Large intestine (tissue), 3 donors: ENCODE measurements at regions not wholly inside any gene's neighbourhood (a gene's known extent, or its start where the extent isn't known, plus 50 kb on each side); places are given as distances from the start of the nearest gene placed in this dataset.

ENCODE experiments used
- DNase-seq, 2 donors: peaks; one replicate each; pipeline versions ENCODE4 v3.0.0 to v3.0.0-alpha.2; 2013
- H3K27ac ChIP-seq: one replicate; pipeline ENCODE4 v1.5.1; 2013; ENCODE audit warnings: low read length
- H3K27me3 ChIP-seq: 2 replicates; pipeline ENCODE4 v1.6.1; 2013; ENCODE audit warnings: low read length; ENCODE audit not compliant: control insufficient read depth, insufficient read depth
- H3K36me3 ChIP-seq: 2 replicates; pipeline ENCODE4 v1.6.1; 2013; ENCODE audit warnings: low read length; ENCODE audit not compliant: control insufficient read depth, insufficient read depth
- H3K4me1 ChIP-seq: one replicate; pipeline ENCODE4 v1.6.1; 2013; ENCODE audit warnings: low read length; ENCODE audit not compliant: control insufficient read depth, insufficient read depth
- H3K4me3 ChIP-seq: one replicate; pipeline ENCODE4 v1.5.1; 2013; ENCODE audit warnings: low read length
- H3K9me3 ChIP-seq: one replicate; pipeline ENCODE4 v1.6.1; 2013; ENCODE audit warnings: mild to moderate bottlenecking, low read depth, low read length, moderate library complexity; ENCODE audit not compliant: control insufficient read depth
- WGBS: methylation state at CpG from one replicate; pipeline ENCODE4 v1.1.5; 2013; ENCODE audit warnings: low lambda C conversion rate; ENCODE audit not compliant: insufficient coverage; 5-methylcytosine and 5-hydroxymethylcytosine counted together

- H3K4me1 ChIP-seq, result no peaks in the 10 kb centered on the region
- H3K36me3 ChIP-seq, result no peaks in the 10 kb centered on the region
- H3K27me3 ChIP-seq, result no peaks in the 10 kb centered on the region
- H3K4me3 ChIP-seq, result no peak overlapping the region
- WGBS, result no CpG with 5 or more reads among the region's 8 CpGs
- peak in 1 of 2 donors; percentile 19 for DNase-seq
- no peak overlapping the region for H3K27ac ChIP-seq
- H3K9me3 ChIP-seq, result no peaks in the 10 kb centered on the region
These were observed 193.0 kb upstream of the CELF2 start for GRCh38 chr10:10824591-10825148.

- no peaks in the 10 kb centered on the region for H3K4me1 ChIP-seq
- no peaks in the 10 kb centered on the region for H3K36me3 ChIP-seq
- H3K27me3 ChIP-seq, result no peaks in the 10 kb centered on the region
- no peak overlapping the region for H3K27ac ChIP-seq
- H3K4me3 ChIP-seq, result no peak overlapping the region
- WGBS, result no CpG with 5 or more reads among the region's 1 CpG
- no peak for DNase-seq
- H3K9me3 ChIP-seq, result no peaks in the 10 kb centered on the region
These were observed 191.5 kb upstream of the CELF2 start for GRCh38 chr10:10826125-10826524.

- no peaks in the 10 kb centered on the region for H3K27me3 ChIP-seq
- no peaks in the 10 kb centered on the region for H3K4me1 ChIP-seq
- no peak for DNase-seq
These were observed 189.0 kb upstream of the CELF2 start for GRCh38 chr10:10828623-10829022.

GRCh38 chr10:10829576-10829975 is 188.1 kb upstream of the CELF2 start:
- H3K4me1 ChIP-seq, result no peaks in the 10 kb centered on the region
- DNase-seq, result no peak
- no CpG with 5 or more reads among the region's 2 CpGs for WGBS
- no peaks in the 10 kb centered on the region for H3K9me3 ChIP-seq
- no peak overlapping the region for H3K27ac ChIP-seq
- no peaks in the 10 kb centered on the region for H3K27me3 ChIP-seq
- H3K36me3 ChIP-seq, result no peaks in the 10 kb centered on the region
- no peak overlapping the region for H3K4me3 ChIP-seq

More at GRCh38 chr10:10828623-10829022, 189.0 kb upstream of the CELF2 start:
- H3K4me3 ChIP-seq, result no peak overlapping the region
- no peaks in the 10 kb centered on the region for H3K9me3 ChIP-seq
- no peaks in the 10 kb centered on the region for H3K36me3 ChIP-seq
- H3K27ac ChIP-seq, result no peak overlapping the region

- WGBS, result 83% methylated on average over 5 of the region's 6 CpGs
- Histone ChIP-seq H3K4me1 (no peaks in the 10 kb centered on the region), H3K27me3 (no peaks in the 10 kb centered on the region), H3K4me3 (no peak overlapping the region), H3K27ac (peak overlapping the region; percentile 5), H3K36me3 (no peaks in the 10 kb centered on the region), H3K9me3 (no peaks in the 10 kb centered on the region)
- peak; percentile 7 to 28 for DNase-seq
These were observed 187.2 kb upstream of the CELF2 start for GRCh38 chr10:10830293-10830986.

- H3K9me3 ChIP-seq, result no peaks in the 10 kb centered on the region
- H3K4me1 ChIP-seq, result no peaks in the 10 kb centered on the region
- WGBS, result no CpG with 5 or more reads among the region's 8 CpGs
- no peak overlapping the region for H3K27ac ChIP-seq
- H3K36me3 ChIP-seq, result no peaks in the 10 kb centered on the region
- no peak overlapping the region for H3K4me3 ChIP-seq
- no peak for DNase-seq
- H3K27me3 ChIP-seq, result no peaks in the 10 kb centered on the region
These were observed 186.6 kb upstream of the CELF2 start for GRCh38 chr10:10831085-10831484.

GRCh38 chr10:10833955-10834354 is 183.7 kb upstream of the CELF2 start:
- Histone ChIP-seq H3K27me3 (no peaks in the 10 kb centered on the region), H3K36me3 (no peaks in the 10 kb centered on the region), H3K4me1 (no peaks in the 10 kb centered on the region), H3K4me3 (no peak overlapping the region), H3K9me3 (peaks cover 4% of the 10 kb centered on the region), H3K27ac (no peak overlapping the region)
- WGBS, result 60% methylated on average over 1 of the region's 6 CpGs
- DNase-seq, result no peak

- H3K27ac ChIP-seq, result no peak overlapping the region
- no peaks in the 10 kb centered on the region for H3K4me1 ChIP-seq
- WGBS, result 80% methylated on average over 1 of the region's 1 CpG
- H3K27me3 ChIP-seq, result no peaks in the 10 kb centered on the region
- H3K4me3 ChIP-seq, result no peak overlapping the region
- no peaks in the 10 kb centered on the region for H3K36me3 ChIP-seq
- H3K9me3 ChIP-seq, result no peaks in the 10 kb centered on the region
- no peak for DNase-seq
These were observed 173.4 kb upstream of the CELF2 start for GRCh38 chr10:10844251-10844650.

GRCh38 chr10:10845185-10845584 is 172.5 kb upstream of the CELF2 start:
- Histone ChIP-seq H3K9me3 (no peaks in the 10 kb centered on the region), H3K36me3 (no peaks in the 10 kb centered on the region), H3K4me3 (no peak overlapping the region), H3K4me1 (no peaks in the 10 kb centered on the region), H3K27ac (no peak overlapping the region), H3K27me3 (no peaks in the 10 kb centered on the region)
- WGBS, result no CpG with 5 or more reads among the region's 2 CpGs
- DNase-seq, result no peak

GRCh38 chr10:10845826-10846503 is 171.7 kb upstream of the CELF2 start:
- DNase-seq, result no peak
- H3K4me3 ChIP-seq, result no peak overlapping the region
- 84% methylated on average over 5 of the region's 11 CpGs for WGBS
- no peaks in the 10 kb centered on the region for H3K9me3 ChIP-seq
- H3K36me3 ChIP-seq, result no peaks in the 10 kb centered on the region
- no peaks in the 10 kb centered on the region for H3K27me3 ChIP-seq
- H3K4me1 ChIP-seq, result no peaks in the 10 kb centered on the region
- H3K27ac ChIP-seq, result no peak overlapping the region
